Large intestine (tissue), 3 donors: ENCODE measurements at regions not wholly inside any gene's neighbourhood (a gene's known extent, or its start where the extent isn't known, plus 50 kb on each side); places are given as distances from the start of the nearest gene placed in this dataset.
A peak's percentile ranks its signal among the peaks of the same experiment; 100 is the strongest.
"Not testable (repeated sequence)": the region's sequence is repeated elsewhere in the genome, so short reads cannot be mapped to it uniquely, and the experiment has no call there.

Experiments
- DNase-seq, 2 donors: peaks; one replicate each; pipeline versions ENCODE4 v3.0.0 to v3.0.0-alpha.2; 2013
- H3K27ac ChIP-seq: one replicate; pipeline ENCODE4 v1.5.1; 2013; ENCODE audit warnings: low read length
- H3K27me3 ChIP-seq: 2 replicates; pipeline ENCODE4 v1.6.1; 2013; ENCODE audit warnings: low read length; ENCODE audit not compliant: control insufficient read depth, insufficient read depth
- H3K36me3 ChIP-seq: 2 replicates; pipeline ENCODE4 v1.6.1; 2013; ENCODE audit warnings: low read length; ENCODE audit not compliant: control insufficient read depth, insufficient read depth
- H3K4me1 ChIP-seq: one replicate; pipeline ENCODE4 v1.6.1; 2013; ENCODE audit warnings: low read length; ENCODE audit not compliant: control insufficient read depth, insufficient read depth
- H3K4me3 ChIP-seq: one replicate; pipeline ENCODE4 v1.5.1; 2013; ENCODE audit warnings: low read length
- H3K9me3 ChIP-seq: one replicate; pipeline ENCODE4 v1.6.1; 2013; ENCODE audit warnings: mild to moderate bottlenecking, low read depth, low read length, moderate library complexity; ENCODE audit not compliant: control insufficient read depth
- WGBS: methylation state at CpG from one replicate; pipeline ENCODE4 v1.1.5; 2013; ENCODE audit warnings: low lambda C conversion rate; ENCODE audit not compliant: insufficient coverage; 5-methylcytosine and 5-hydroxymethylcytosine counted together

DNA sequence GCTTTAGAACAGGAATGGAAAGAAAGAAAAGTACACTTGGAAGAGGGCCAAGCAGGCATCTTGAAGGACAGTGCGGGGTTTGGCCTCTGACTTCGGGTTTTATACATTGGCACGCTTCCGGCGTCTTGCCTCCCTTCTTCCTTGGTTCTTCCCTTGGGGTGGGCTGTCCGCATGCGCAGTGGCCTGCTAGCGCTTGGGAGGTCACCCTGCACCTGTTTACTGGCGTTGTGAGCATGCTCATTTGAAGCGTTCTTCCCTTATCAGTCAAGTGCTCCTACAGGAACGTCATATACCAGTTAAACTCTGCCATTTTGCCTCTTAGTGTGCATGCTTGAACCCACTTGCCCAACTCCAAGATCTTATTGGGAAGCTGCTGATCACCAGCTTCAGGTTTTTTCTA lies 230.0 kb downstream of the TTLL2 start:
- Histone ChIP-seq H3K4me3 (no peak overlapping the region), H3K4me1 (peaks cover 22% of the 10 kb centered on the region), H3K27me3 (no peaks in the 10 kb centered on the region), H3K27ac (no peak overlapping the region), H3K9me3 (peaks cover 9% of the 10 kb centered on the region), H3K36me3 (no peaks in the 10 kb centered on the region)
- WGBS, result no CpG with 5 or more reads among the region's 11 CpGs
- no peak for DNase-seq

GRCh38 chr6:167555836-167556235 lies 230.9 kb downstream of the TTLL2 start:
- H3K27me3 ChIP-seq, result no peaks in the 10 kb centered on the region
- no peak for DNase-seq
- H3K27ac ChIP-seq, result no peak overlapping the region
- peaks cover 26% of the 10 kb centered on the region for H3K4me1 ChIP-seq
- H3K4me3 ChIP-seq, result no peak overlapping the region
- H3K9me3 ChIP-seq, result peaks cover 9% of the 10 kb centered on the region
- no peaks in the 10 kb centered on the region for H3K36me3 ChIP-seq

DNA sequence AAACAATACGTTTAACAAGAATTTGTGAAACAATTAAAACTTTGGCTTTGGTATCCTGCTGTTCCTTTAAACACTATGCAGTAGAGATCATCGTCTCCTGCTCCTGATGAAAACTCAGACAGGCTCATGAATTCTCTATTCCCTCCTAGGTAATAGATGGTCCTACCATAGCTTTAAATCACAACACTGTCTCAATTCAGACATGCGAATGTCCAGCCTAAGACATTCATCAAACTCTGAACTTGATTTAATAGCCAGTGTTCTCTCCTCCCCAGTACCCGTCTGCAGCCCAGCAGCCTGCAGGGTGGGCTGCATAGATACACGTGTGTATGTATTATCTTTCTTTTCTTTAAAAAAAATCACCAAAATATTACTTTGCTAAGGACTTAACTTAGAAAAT lies 232.8 kb downstream of the TTLL2 start:
- H3K27ac ChIP-seq, result peak overlapping the region; percentile 70
- H3K36me3 ChIP-seq, result no peaks in the 10 kb centered on the region
- DNase-seq, result no peak
- peaks cover 9% of the 10 kb centered on the region for H3K9me3 ChIP-seq
- no peaks in the 10 kb centered on the region for H3K27me3 ChIP-seq
- no CpG with 5 or more reads among the region's 5 CpGs for WGBS
- peaks cover 26% of the 10 kb centered on the region for H3K4me1 ChIP-seq
- no peak overlapping the region for H3K4me3 ChIP-seq

- H3K4me3 ChIP-seq, result no peak overlapping the region
- H3K9me3 ChIP-seq, result peaks cover 9% of the 10 kb centered on the region
- peaks cover 26% of the 10 kb centered on the region for H3K4me1 ChIP-seq
- 16% methylated on average over 3 of the region's 14 CpGs for WGBS
- no peaks in the 10 kb centered on the region for H3K27me3 ChIP-seq
- no peaks in the 10 kb centered on the region for H3K36me3 ChIP-seq
- H3K27ac ChIP-seq, result peak overlapping the region; percentile 70
- peak; percentile 67 to 92 for DNase-seq
Measured at GRCh38 chr6:167558246-167559177, 233.6 kb downstream of the TTLL2 start.

DNA sequence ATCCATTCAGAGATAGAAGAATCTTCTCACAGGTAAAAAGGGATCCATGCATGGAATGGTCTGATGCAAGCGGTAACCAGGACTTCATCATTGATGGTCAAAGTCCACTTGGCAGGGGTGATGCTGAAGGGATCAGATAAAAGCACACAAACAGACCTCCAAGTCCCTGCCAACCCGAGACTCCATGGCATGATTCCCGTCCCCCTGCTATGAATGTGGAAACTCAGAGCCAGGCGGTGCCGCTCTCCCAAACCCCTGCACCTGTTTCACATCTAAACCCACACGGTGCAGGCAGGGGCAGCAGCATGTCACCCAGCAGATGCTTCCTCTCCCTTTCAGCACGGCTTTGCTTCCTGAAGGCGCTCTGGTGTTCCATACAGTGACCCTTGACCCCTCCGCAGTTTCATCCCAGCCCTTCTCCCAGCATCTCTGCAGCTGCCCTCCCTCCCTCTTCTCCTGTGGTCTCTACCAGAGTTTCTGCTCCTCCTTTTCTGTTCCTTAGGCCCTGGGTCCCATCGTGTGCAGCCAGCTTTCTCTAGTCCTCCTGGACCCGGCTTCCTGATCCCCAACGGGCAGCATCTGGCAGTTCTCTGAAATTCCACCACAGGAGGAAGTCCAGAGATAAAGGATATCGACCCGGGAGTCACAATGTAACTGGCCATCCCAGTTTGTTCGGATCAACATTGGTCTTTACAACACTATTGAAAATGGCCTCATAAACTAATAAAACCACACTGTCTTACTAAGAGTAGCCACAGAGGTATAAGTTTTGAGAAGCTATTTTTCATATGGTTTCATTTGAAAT lies 235.0 kb downstream of the TTLL2 start:
- H3K9me3 ChIP-seq, result peaks cover 4% of the 10 kb centered on the region
- peak; percentile 77 to 91 for DNase-seq
- H3K4me3 ChIP-seq, result no peak overlapping the region
- no peaks in the 10 kb centered on the region for H3K27me3 ChIP-seq
- no peaks in the 10 kb centered on the region for H3K36me3 ChIP-seq
- H3K27ac ChIP-seq, result peak overlapping the region; percentile 70
- WGBS, result 34% methylated on average over 2 of the region's 15 CpGs
- H3K4me1 ChIP-seq, result peaks cover 26% of the 10 kb centered on the region

DNA sequence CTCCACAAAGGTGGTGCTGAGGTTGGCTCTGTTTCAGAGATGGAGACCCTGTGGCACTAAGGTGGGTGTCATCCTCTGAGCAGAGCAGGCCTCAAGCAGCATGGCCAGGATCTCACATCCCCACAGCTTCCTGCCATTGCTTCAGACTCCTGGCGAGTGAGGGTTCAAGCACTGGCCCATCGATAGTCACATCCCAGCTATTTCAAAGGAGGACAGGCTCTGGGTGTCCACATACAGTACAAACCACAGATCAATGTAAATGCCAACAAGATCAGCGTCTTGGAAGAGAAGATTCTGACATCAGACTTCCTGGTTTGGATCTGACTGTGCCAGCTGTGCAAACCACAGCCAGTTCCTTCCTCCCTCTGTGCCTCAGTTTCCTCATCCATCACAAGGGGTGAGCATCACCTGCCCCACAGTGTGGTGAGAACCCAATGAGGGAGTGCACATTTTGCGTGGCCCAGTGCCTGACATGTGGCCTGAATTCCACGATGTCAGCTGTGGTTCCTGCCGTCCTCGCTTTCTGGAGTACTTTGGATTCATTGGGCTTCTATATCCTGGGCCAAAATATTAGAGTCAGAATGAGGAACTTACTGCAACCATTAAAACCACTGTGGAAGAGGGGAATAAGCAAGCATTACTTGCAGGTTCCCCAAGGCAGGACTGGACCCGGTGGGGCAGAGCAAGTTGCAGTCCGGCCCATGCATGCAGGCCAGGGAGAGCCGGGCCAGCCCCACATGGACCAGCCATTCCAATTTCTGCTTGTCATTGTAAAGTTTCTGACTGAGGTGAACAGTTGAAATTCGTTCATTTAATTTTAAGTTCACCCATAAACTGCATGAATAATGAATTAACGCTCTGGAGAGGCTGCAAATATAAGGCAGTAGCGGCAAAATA lies 236.0 kb downstream of the TTLL2 start:
- H3K36me3 ChIP-seq, result no peaks in the 10 kb centered on the region
- peaks cover 3% of the 10 kb centered on the region for H3K9me3 ChIP-seq
- H3K27ac ChIP-seq, result no peak overlapping the region
- H3K4me3 ChIP-seq, result no peak overlapping the region
- no peaks in the 10 kb centered on the region for H3K27me3 ChIP-seq
- peaks cover 29% of the 10 kb centered on the region for H3K4me1 ChIP-seq
- DNase-seq, result no peak
- no CpG with 5 or more reads among the region's 13 CpGs for WGBS

DNA sequence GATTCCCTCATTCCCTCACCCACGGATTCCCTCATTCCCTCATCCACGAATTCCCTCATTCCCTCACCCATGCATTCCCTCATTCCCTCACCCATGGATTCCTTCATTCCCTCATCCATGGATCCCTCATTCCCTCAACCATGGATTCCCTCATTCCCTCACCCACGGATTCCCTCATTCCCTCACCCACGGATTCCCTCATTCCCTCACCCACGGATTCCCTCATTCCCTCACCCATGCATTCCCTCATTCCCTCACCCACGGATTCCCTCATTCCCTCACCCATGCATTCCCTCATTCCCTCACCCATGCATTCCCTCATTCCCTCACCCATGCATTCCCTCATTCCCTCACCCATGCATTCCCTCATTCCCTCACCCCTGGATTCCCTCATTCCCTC lies 238.0 kb downstream of the TTLL2 start:
- peaks cover 35% of the 10 kb centered on the region for H3K4me1 ChIP-seq
- no CpG with 5 or more reads among the region's 6 CpGs for WGBS
- H3K27me3 ChIP-seq, DNase-seq, H3K36me3 ChIP-seq, H3K27ac ChIP-seq, H3K9me3 ChIP-seq, H3K4me3 ChIP-seq: not testable (repeated sequence)

- H3K36me3 ChIP-seq, result no peaks in the 10 kb centered on the region
- 80% methylated on average over 1 of the region's 16 CpGs for WGBS
- DNase-seq, result no peak
- no peak overlapping the region for H3K27ac ChIP-seq
- no peaks in the 10 kb centered on the region for H3K27me3 ChIP-seq
- H3K4me1 ChIP-seq, result peaks cover 18% of the 10 kb centered on the region
- no peaks in the 10 kb centered on the region for H3K9me3 ChIP-seq
- no peak overlapping the region for H3K4me3 ChIP-seq
Measured at GRCh38 chr6:167564416-167565250, 239.7 kb downstream of the TTLL2 start.

DNA sequence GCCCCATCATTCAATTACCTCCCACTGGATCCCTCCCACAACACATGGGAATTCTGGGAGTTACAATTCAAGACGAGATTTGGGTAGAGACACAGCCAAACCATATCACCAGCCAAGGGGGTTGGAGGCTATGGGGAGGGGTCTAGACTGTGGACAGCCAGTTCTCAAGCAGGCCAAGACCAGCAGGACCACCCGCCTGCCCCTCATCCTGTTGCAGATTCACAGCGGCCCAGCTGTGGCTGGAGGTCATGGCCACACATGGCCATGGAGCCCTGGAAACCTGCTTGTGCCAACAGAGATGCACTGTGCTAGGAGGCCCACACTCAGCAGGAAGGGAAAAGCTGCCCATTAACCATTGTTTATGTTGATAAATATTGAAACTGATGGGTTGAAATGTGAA lies 240.5 kb downstream of the TTLL2 start:
- no CpG with 5 or more reads among the region's 3 CpGs for WGBS
- no peak for DNase-seq

More for the DNA sequence above, 240.5 kb downstream of the TTLL2 start:
- no peak overlapping the region for H3K4me3 ChIP-seq
- no peak overlapping the region for H3K27ac ChIP-seq
- H3K4me1 ChIP-seq, result peaks cover 13% of the 10 kb centered on the region
- no peaks in the 10 kb centered on the region for H3K9me3 ChIP-seq
- H3K36me3 ChIP-seq, result no peaks in the 10 kb centered on the region
- H3K27me3 ChIP-seq, result no peaks in the 10 kb centered on the region
